HepG2 (cell line): ENCODE measurements at regions not wholly inside any gene's neighbourhood (a gene's known extent, or its start where the extent isn't known, plus 50 kb on each side); places are given as distances from the start of the nearest gene placed in this dataset.

Source experiments
- AKAP8 ChIP-seq: sonication (generic); formaldehyde crosslinking; IDR thresholded peaks from 2 replicates; pipeline ENCODE4 v1.5.1; 2020; ENCODE audit warnings: mild to moderate bottlenecking, missing genetic modification reagents
- EHMT2 ChIP-seq: fragments of 200-600 bp; sonication (generic); IDR thresholded peaks from 2 replicates; pipeline ENCODE4 v1.7.0; 2017; ENCODE audit warnings: antibody characterized with exemption, low read depth, low read length, borderline replicate concordance
- ELK4 ChIP-seq: sonication (generic); formaldehyde crosslinking; IDR thresholded peaks from 2 replicates; pipeline ENCODE4 v1.9.0; 2021; ENCODE audit warnings: missing genetic modification reagents, borderline replicate concordance
- HOXD1 ChIP-seq: sonication (generic); formaldehyde crosslinking; IDR thresholded peaks from 2 replicates; pipeline ENCODE4 v1.5.0; 2020; ENCODE audit warnings: missing genetic modification reagents
- ISX ChIP-seq: sonication (generic); formaldehyde crosslinking; conservative IDR thresholded peaks from 2 replicates; pipeline ENCODE4 v1.5.0; 2020; ENCODE audit warnings: missing genetic modification reagents
- MEF2D ChIP-seq: sonication (generic); formaldehyde crosslinking; IDR thresholded peaks from 2 replicates; pipeline ENCODE4 v1.5.1; 2020; ENCODE audit warnings: mild to moderate bottlenecking, missing genetic modification reagents
- MTF1 ChIP-seq: sonication (generic); formaldehyde crosslinking; IDR thresholded peaks from 2 replicates; pipeline ENCODE4 v1.5.0; 2020; ENCODE audit warnings: missing genetic modification reagents
- NCOA2 ChIP-seq: sonication (generic); formaldehyde crosslinking; IDR thresholded peaks from 2 replicates; pipeline ENCODE4 v1.8.0; 2022; ENCODE audit warnings: inconsistent platforms
- NFATC3 ChIP-seq: sonication (generic); formaldehyde crosslinking; IDR thresholded peaks from 2 replicates; pipeline ENCODE4 v1.5.1; 2020; ENCODE audit warnings: mild to moderate bottlenecking, missing genetic modification reagents
- NR2F6 ChIP-seq, 2 experiments: IDR thresholded peaks; 2 replicates each; pipeline ENCODE4 v1.6.1; 2016; ENCODE audit warnings: antibody characterized with exemption in 1 of 2, mild to moderate bottlenecking in 1 of 2
- PLSCR1 ChIP-seq: sonication (generic); formaldehyde crosslinking; IDR thresholded peaks from 2 replicates; pipeline ENCODE4 v1.5.0; 2020; ENCODE audit warnings: missing genetic modification reagents, mild to moderate bottlenecking, borderline replicate concordance
- SALL1 ChIP-seq: sonication (generic); formaldehyde crosslinking; IDR thresholded peaks from 2 replicates; pipeline ENCODE4 v1.8.0; 2022; ENCODE audit warnings: mild to moderate bottlenecking, missing genetic modification reagents
- SOX13 ChIP-seq, 3 experiments: fragments of 450-650 bp in 1 of 3; sonication (generic) in 1 of 3; formaldehyde crosslinking in 1 of 3; IDR thresholded peaks in 2 of 3; conservative IDR thresholded peaks in 1 of 3; 2 replicates each; pipeline versions ENCODE4 v1.5.0 to v1.6.1; 2016 to 2020; ENCODE audit warnings: antibody characterized with exemption in 1 of 3, mild to moderate bottlenecking in 1 of 3, missing compliant biosample characterization in 1 of 3, missing genetic modification reagents in 1 of 3, moderate library complexity in 1 of 3
- SP140L ChIP-seq: sonication (generic); formaldehyde crosslinking; IDR thresholded peaks from 2 replicates; pipeline ENCODE4 v1.4.0; 2020; ENCODE audit warnings: missing genetic modification reagents, borderline replicate concordance
- TBP ChIP-seq: sonication (generic); formaldehyde crosslinking; IDR thresholded peaks from 2 replicates; pipeline ENCODE4 v1.5.0; 2020; ENCODE audit warnings: missing genetic modification reagents
- TGIF2 ChIP-seq: IDR thresholded peaks from 2 replicates; pipeline ENCODE4 v1.6.1; 2016; ENCODE audit warnings: control low read depth, missing compliant biosample characterization
- THAP11 ChIP-seq: IDR thresholded peaks from 2 replicates; pipeline ENCODE4 v1.6.1; 2016; ENCODE audit warnings: missing biosample characterization, missing genetic modification reagents
- ZKSCAN8 ChIP-seq: IDR thresholded peaks from 2 replicates; pipeline ENCODE4 v1.6.1; 2016; ENCODE audit warnings: borderline replicate concordance, missing genetic modification reagents, missing compliant biosample characterization
- ZNF180 ChIP-seq: sonication (generic); formaldehyde crosslinking; IDR thresholded peaks from 2 replicates; pipeline ENCODE4 v1.4.0; 2020; ENCODE audit warnings: low read depth, missing genetic modification reagents, borderline replicate concordance
- ZNF335 ChIP-seq: sonication (generic); formaldehyde crosslinking; IDR thresholded peaks from 2 replicates; pipeline ENCODE4 v1.4.0; 2020; ENCODE audit warnings: missing genetic modification reagents
- ZNF432 ChIP-seq: sonication (generic); formaldehyde crosslinking; IDR thresholded peaks from 2 replicates; pipeline ENCODE4 v1.5.0; 2020; ENCODE audit warnings: missing genetic modification reagents, mild to moderate bottlenecking, borderline replicate concordance
- ZNF501 ChIP-seq: sonication (generic); formaldehyde crosslinking; IDR thresholded peaks from 2 replicates; pipeline ENCODE4 v1.5.1; 2020; ENCODE audit warnings: mild to moderate bottlenecking, moderate library complexity, missing genetic modification reagents
- ZNF768 ChIP-seq: sonication (generic); formaldehyde crosslinking; IDR thresholded peaks from 2 replicates; pipeline ENCODE4 v1.4.0; 2020; ENCODE audit warnings: missing genetic modification reagents
- TF ChIP-seq, protein P1 (sequence below): sonication (generic); formaldehyde crosslinking; IDR thresholded peaks from 2 replicates; pipeline ENCODE4 v1.4.0; 2020; ENCODE audit warnings: missing genetic modification reagents, borderline replicate concordance

DNA sequence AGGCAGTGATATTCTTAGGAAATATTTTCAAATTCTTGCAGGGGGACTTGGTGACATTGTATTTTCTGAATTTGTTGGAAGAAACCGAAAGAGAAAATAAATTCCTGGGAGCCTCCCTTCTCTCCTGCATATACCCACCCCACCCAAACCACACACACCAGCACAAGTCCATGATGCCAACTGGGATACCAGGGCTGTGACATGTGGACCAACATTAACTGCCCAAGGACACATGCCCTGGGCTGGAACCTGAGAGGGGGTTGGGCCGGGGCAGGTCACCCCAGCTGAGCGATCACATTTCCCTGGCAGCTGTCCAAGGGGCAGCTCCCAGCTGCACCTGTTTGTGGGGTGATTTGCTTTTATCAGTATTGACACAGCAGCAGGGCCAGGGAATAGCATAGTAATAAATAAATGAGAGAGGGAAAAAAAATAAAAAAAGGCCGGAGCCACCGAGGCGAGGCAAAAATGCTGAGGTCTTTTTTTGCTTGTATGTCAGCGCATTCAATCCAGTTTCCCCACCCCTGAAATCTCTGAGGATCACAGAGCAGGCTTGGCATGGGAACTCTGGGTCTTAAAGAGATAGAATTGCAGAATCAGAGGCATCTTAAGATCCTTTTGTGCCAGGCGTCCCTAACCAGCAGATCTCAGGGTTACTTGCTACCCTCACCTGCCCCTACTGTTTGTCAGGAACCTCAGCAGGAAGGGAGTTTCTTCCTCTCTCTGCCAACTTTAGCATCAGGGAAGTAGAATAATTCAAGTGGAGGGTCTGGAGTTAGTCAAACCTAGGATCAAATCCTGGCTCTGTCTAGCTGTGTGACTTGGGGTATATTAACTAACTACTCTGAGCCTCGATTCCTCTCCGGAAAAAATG, 66.5 kb upstream of the PIM1 start (continued):
- TF ChIP-seq NCOA2 (CRISPR knock-in tag): peak; percentile 84
- no peak for TF ChIP-seq NFATC3 (CRISPR knock-in tag)
- no peak for TF ChIP-seq SP140L
- no peak for TF ChIP-seq ZNF180 (CRISPR knock-in tag)
- no peak for TF ChIP-seq ELK4 (CRISPR knock-in tag)
- no peak for TF ChIP-seq PLSCR1 (CRISPR knock-in tag)
- no peak for TF ChIP-seq ZNF432 (CRISPR knock-in tag)
- TF ChIP-seq TBP (CRISPR knock-in tag): no peak
- TF ChIP-seq SOX13 (IDR thresholded peaks at IDR 0.05): peak; percentile 63; the same call in 1 of the 2 replicates
- peak in 1 of 2 experiments; percentile 83; a peak in 2 of 4 replicates for TF ChIP-seq SOX13 (CRISPR knock-in tag; conservative IDR thresholded peaks at IDR 0.05 in 1 of 2, IDR thresholded peaks at IDR 0.05 in 1 of 2)
- no peak for TF ChIP-seq AKAP8 (CRISPR knock-in tag)
- TF ChIP-seq MEF2D (CRISPR knock-in tag): peak; percentile 51; the same call in 1 of the 2 replicates
- peak; percentile 8; the same call in 1 of the 2 replicates for TF ChIP-seq ZNF335
- no peak for TF ChIP-seq THAP11
- no peak for TF ChIP-seq ZNF501 (CRISPR knock-in tag)
- TF ChIP-seq, protein P1, sequence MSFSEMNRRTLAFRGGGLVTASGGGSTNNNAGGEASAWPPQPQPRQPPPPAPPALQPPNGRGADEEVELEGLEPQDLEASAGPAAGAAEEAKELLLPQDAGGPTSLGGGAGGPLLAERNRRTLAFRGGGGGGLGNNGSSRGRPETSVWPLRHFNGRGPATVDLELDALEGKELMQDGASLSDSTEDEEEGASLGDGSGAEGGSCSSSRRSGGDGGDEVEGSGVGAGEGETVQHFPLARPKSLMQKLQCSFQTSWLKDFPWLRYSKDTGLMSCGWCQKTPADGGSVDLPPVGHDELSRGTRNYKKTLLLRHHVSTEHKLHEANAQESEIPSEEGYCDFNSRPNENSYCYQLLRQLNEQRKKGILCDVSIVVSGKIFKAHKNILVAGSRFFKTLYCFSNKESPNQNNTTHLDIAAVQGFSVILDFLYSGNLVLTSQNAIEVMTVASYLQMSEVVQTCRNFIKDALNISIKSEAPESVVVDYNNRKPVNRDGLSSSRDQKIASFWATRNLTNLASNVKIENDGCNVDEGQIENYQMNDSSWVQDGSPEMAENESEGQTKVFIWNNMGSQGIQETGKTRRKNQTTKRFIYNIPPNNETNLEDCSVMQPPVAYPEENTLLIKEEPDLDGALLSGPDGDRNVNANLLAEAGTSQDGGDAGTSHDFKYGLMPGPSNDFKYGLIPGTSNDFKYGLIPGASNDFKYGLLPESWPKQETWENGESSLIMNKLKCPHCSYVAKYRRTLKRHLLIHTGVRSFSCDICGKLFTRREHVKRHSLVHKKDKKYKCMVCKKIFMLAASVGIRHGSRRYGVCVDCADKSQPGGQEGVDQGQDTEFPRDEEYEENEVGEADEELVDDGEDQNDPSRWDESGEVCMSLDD (CRISPR knock-in tag): peak; percentile 79; the same call in 1 of the 2 replicates
- TF ChIP-seq SALL1 (CRISPR knock-in tag): peak; percentile 96
- TF ChIP-seq NR2F6 (IDR thresholded peaks at IDR 0.05): peak; percentile 84
- peak; percentile 89 for TF ChIP-seq NR2F6 (CRISPR knock-in tag; IDR thresholded peaks at IDR 0.05)
- TF ChIP-seq HOXD1 (CRISPR knock-in tag): no peak
- TF ChIP-seq EHMT2: no peak
- no peak; the same call in 1 of the 2 replicates for TF ChIP-seq ZNF768 (CRISPR knock-in tag)
- peak; percentile 16; the same call in 1 of the 2 replicates for TF ChIP-seq TGIF2 (CRISPR knock-in tag)
- peak; percentile 75; the same call in 1 of the 2 replicates for TF ChIP-seq ZKSCAN8 (CRISPR knock-in tag)
- 0 out of 2 replicates have a peak, but pooled peaks have one; percentile 12 for TF ChIP-seq MTF1 (CRISPR knock-in tag)
- no peak for TF ChIP-seq ISX (CRISPR knock-in tag)
